Hematopoietic multipotent progenitor cell (in vitro differentiated cells): ENCODE measurements at regions not wholly inside any gene's neighbourhood (a gene's known extent, or its start where the extent isn't known, plus 50 kb on each side); places are given as distances from the start of the nearest gene placed in this dataset.

ENCODE experiments used
- DNase-seq, 3 donors: peaks; one replicate each; pipeline ENCODE4 v3.0.0-alpha.2; 2011 to 2015; ENCODE audit warnings: low read depth in 2 of 3, low spot score in 2 of 3

DNA sequence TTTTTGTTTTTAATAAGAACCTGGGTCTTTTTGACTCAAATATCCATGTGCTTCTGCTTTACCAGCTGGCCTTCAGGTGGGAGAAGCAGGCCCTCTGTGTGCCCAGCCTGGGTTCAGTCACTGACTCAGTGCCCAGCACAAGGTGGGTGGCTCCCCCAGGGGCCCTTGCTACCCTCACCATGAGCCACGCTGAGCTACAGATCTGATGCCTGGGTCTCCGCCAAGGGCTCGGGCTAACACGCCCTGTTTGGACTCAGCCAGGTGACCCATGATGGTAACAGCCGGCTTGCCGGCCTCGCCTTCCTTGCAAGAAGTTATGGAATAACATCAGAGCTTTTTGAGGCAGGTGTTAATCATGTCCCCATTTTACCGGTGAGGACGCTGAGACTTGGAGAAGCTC is 109.5 kb upstream of the NLRP1 start:
- no peak for DNase-seq

DNA sequence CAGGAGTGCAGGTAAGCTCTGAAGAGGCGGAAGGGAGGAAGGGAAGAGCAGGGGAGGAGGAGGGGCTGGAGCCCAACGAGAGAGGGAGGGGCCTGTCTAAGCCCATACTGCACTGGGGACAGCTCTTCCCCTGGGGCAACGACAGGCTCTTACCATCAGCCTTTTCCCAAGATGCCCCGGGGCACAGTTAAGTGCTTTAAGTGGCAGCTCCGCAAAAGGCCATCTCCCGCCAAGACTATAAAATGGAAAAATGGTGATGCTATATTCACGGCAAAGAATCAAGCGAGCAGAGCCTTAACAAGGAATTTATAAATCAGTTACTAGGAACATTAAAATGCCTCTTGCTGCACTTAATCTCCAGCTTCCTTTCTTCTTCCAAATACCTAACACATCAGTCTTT is 110.2 kb upstream of the NLRP1 start:
- no peak for DNase-seq

- no peak for DNase-seq
Observed at GRCh38 chr17:5695480-5695879, 111.2 kb upstream of the NLRP1 start.

- DNase-seq = no peak
Observed at GRCh38 chr17:5698959-5699358, 114.7 kb upstream of the NLRP1 start.

DNA sequence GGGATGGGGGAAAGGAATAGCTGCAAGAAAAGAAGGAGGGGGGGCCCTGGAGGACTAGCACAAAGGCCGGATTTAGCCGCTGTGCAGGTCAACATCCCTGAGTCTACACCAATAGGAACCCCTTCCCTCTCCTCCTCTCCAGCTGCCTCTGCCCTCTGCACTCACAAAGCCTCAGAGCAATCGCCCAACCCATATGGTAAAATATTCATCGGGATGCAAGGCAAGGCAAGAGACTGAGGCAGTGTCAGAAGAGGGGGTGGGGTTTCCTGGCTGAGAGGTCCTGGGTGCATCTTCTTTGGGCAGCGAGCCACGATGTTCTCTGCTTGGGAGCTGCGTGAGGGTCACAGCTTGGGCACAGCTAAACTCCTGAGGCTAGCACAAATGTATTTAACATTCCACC is 115.5 kb upstream of the NLRP1 start:
- DNase-seq = no peak

GRCh38 chr17:5700745-5701144 is 116.4 kb upstream of the NLRP1 start:
- no peak for DNase-seq

- DNase-seq = no peak
Observed at GRCh38 chr17:5701381-5701780, 117.1 kb upstream of the NLRP1 start.

DNA sequence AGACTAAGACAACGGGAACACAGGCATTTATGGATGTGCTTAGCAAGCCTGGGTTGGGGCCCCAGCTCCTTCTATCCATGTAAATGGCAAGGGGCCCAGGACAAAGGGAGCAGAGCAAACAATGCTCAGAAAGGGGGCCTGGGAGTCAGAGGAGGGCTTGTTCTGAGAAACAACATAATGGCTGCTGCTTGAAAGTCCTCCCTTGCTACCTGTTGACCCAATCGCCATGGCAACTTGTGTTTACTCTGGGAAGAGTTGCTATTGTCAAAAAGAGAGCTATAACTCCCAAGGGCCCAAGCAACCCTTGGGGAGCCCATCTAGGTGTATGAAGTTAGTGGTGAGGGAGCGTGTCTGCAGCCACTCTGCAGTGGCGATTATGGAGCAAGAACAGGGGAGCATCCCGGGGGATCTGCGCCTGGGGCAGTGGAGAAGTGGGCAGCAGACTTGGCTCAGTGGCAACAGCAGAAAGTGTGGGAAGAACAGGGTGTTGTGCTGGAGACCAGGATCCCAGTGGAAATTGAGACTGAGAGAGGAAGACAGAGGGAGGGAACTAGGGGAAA is 118.7 kb upstream of the NLRP1 start:
- no peak for DNase-seq

DNA sequence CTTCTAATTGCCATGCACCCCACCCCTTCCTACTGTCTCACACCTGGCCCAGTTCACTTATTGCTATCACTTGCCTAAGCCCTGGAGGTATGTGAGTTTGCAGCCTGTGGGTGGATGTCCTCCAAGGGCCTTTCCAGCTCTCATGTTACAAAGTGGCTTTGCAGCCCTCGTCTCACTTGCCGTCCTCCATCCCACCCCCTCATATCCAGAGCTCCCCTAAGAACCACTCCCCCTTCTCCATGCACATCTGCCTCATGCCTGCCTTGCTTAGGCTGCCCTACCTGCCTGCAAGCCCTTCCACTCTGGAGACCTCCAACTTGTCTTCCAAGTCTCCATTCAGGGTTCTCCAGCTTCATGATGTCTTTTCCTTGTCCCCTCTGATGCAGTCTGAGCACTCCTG is 119.4 kb upstream of the NLRP1 start:
- no peak for DNase-seq

- no peak for DNase-seq
Observed at GRCh38 chr17:5705081-5705875, 121.0 kb upstream of the NLRP1 start.

DNA sequence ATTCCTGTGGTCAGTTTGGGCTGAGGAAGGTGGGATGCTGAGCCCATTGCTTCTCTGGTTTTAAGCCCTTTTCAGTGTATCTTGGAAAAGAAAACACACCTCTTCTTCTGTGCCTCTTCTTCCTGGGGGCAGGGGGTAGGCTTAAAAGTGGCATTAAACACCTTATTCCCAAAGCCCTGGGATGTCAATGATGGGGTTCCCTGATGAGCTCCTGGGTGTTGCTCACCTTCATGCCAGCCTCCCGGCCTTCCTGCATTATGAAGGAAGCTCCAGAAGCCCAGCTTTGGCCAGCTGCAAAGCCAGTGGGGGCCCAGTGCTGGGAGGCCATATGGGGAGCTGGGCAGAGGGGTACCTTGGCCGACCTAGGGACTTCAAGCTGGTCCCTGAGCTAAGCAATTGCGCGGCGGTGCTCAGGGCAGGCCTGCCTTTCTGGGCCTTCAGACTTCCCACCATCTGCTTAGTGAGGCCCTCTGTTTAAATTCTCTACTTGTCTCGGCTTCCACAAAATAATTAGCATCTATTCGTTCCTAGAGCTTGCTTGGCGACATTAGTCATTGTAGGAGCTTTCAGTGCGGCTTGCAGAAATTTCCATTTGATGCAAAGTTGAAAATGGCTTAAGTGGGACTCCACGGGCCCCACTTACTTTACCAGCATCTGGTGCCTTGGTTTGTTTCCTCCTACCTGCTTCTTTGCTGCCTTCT is 121.7 kb upstream of the NLRP1 start:
- DNase-seq = no peak

- peak; percentile 21 to 78 (median 41) for DNase-seq
Observed at GRCh38 chr17:5706577-5707210, 122.4 kb upstream of the NLRP1 start.

DNA sequence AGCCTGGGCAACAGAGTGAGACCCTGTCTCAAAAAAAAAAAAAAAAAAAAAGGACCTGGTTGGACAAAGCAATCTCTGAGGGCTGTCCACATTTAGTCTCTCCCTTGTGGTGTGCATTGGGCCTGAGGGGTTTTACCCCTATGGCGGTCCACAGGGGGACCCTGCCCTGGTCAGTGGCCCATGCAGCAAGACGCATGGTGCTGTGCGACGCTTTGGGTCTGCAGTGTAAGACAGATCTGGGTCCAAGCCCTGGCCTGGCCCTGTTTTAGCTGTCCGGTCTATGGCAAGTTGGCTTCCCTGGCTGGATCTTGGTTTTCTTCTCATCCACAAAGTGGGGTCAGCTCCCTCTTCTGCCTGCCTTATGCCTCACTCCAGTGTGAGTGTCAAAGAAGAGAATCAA is 123.2 kb upstream of the NLRP1 start:
- no peak for DNase-seq

- no peak for DNase-seq
Observed at GRCh38 chr17:5708344-5708743, 124.0 kb upstream of the NLRP1 start.

DNA sequence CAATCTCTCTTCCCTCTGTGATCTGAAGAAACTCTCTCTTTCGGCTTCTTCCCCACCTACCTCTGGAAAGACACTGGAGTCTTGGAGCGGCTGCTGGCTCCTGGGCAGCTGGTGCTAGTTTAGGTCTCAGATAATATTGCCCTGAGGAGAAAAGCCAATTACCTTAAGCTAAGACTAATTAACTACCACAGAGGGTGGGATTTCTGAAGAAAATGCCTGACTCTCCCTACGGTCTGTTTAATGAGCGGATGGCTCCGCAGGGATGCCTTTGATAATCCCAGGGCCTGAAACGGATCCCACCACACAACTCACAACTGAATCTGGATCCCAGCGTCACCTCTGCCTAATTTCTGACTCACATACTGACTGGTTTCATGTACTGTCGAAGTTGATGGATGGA is 127.0 kb upstream of the NLRP1 start:
- DNase-seq = no peak

- no peak for DNase-seq
Observed at GRCh38 chr17:5714993-5715392, 130.7 kb upstream of the NLRP1 start.

DNA sequence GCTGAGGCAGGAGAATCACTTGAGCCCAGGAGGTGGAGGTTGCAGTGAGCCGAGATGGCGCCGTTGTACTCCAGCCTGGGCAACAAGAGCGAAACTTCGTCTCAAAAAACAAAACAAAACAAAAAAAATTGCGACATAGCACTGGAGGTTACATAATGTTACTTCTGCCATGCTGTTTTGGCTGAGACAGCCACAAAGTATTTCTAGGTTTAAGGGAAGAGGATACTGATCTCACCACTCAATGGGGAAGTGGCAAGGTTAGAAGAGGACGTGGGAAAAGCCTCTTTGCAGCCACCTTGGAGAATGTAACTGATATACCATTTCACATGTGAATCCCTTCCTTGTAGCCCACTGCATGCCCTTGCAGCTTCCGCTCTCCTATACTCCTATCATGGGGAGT is 131.2 kb upstream of the NLRP1 start:
- peak in 1 of 3 donors; percentile 10 for DNase-seq

- DNase-seq = no peak
Observed at GRCh38 chr17:5718726-5719125, 134.4 kb upstream of the NLRP1 start.

DNA sequence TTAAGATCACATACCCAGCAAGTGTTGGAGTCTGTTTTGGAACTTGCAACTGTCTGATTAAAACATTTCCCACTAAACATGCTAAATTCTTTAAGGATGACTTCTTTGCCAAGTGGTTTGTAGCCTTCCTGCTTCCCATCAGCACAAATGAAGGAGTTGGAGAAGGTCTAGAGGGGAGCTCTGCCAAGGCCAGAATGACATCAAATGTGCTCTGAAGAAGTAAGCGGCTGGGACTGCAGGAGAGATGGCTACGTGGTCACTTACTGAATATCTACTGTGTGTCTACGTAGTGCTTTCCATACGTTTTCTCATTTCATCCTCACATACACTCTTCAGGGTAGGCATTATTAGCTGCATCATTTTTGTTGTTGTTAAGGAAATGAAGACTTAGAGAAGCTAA is 135.7 kb upstream of the NLRP1 start:
- DNase-seq = no peak

DNA sequence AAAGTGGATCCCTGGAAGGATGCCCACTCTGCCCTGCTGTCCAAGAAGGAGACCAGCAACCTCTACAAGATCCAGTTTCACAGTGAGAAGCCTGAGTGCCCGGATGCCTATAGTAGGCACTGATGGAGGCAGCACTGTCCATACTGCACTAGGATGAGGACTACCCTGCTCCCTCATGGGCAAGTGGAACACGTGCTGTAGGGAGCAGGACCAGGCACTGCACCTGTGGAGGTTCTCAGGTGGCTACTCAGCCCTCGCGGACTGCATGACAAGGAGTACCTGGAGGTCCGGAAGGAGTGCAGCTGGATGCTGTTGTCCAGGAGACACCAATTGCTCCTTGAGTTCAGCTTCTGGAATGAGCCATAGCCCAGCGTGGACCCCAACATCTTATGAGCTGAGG is 146.1 kb upstream of the NLRP1 start:
- no peak for DNase-seq

DNA sequence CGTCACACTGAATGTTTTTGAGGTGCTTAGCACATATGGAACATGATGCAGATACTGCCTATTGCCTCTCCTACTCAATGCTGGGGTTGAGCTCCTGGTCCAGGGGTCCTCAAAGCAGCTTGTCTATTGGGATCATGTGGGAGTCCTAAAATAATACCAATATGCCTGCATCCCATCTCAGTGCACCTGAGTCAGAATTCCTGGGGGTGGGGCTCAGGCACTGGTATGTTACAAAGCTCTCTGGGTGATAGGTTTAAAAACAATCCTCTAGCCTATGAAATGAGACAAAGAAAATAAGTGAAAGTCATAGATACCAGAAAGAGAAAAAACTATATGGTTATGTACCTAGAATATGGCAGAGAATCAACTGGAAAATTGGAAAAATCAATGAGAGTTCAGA is 156.6 kb upstream of the NLRP1 start:
- DNase-seq = no peak

- DNase-seq = no peak
Observed at GRCh38 chr17:5741810-5742209, 157.5 kb upstream of the NLRP1 start.
